ENCODE measurements at regions not wholly inside any gene's neighbourhood (a gene's known extent, or its start where the extent isn't known, plus 50 kb on each side); places are given as distances from the start of the nearest gene placed in this dataset.
A peak's percentile ranks its signal among the peaks of the same experiment; 100 is the strongest.

DNA sequence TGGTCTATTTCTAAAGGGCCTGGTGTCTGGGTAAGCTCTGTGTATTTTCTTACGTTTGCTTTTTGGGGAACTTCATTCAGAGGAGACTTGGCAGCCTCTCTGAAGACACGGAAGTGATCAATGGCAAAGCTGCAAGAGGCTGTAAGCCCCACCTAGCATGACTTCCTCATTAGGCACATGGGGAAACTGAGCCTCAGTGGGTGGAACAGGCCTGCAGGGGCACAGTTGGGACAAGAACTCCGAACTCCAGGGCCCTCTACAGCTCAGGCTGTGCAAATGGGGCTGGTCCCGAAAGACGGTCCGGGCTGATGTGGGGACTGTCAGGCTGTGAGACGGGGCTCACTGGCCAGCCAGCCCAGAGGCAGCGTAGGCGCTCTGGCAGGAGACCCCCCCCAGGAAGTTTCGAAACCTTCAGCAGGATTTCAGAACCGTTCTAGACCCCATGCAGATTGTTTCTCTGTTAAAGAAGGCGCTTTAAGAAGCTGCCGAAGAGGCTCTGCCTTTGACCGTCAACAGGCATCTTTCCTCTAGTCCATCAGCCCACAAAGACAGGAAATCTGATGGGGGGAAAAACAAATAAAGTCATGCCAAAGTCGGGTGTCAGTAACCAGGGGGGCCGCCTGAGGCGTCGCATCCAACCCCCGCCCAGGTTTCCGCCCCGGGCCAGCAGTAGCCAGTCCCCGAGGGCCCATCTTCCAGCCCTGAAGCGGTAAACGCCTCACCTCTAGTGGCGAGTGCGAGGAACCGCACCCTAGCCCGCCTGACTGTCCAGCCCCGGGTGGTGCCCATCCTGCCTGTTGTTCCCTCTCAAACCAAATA lies 79.8 kb upstream of the TBC1D3K start:
- peak overlapping the region; percentile 83 for H2AFZ ChIP-seq (ENCODE audit: control insufficient read depth, low read depth, low read length)
- TF ChIP-seq PML (IDR thresholded peaks at IDR 0.05; ENCODE audit: low read length) (no peak), EED (IDR thresholded peaks at IDR 0.05; ENCODE audit: low read depth) (0 out of 2 replicates have a peak, but pooled peaks have one; percentile 14), HCFC1 (IDR thresholded peaks at IDR 0.05; ENCODE audit: low read length) (no peak), NFXL1 (IDR thresholded peaks at IDR 0.05; ENCODE audit: borderline replicate concordance) (no peak), MTA3 (IDR thresholded peaks at IDR 0.05; ENCODE audit: borderline replicate concordance, low read length) (no peak), CBX3 (IDR thresholded peaks at IDR 0.05; ENCODE audit: borderline replicate concordance, low read depth) (no peak), IRF4 (IDR thresholded peaks at IDR 0.05; ENCODE audit: low read depth, low read length) (no peak), CHD2 (IDR thresholded peaks at IDR 0.05; ENCODE audit: borderline replicate concordance, low read depth, low read length) (no peak), SIX5 (IDR thresholded peaks at IDR 0.05; ENCODE audit: low read depth, low read length, severe bottlenecking) (no peak), ZNF207 (IDR thresholded peaks at IDR 0.05; ENCODE audit: borderline replicate concordance) (no peak), MXI1 (IDR thresholded peaks at IDR 0.05; ENCODE audit: low read depth, low read length) (no peak), YY1 (IDR thresholded peaks at IDR 0.05; ENCODE audit: low read depth, low read length) (0 out of 2 replicates have a peak, but pooled peaks have one; percentile 46), RAD21 (IDR thresholded peaks at IDR 0.05; ENCODE audit: insufficient read depth, low read depth, low read length) (peak; percentile 85), FOS (IDR thresholded peaks at IDR 0.05; ENCODE audit: borderline replicate concordance, extremely low read depth, insufficient read length) (no peak)
- TF ChIP-seq, protein P1, sequence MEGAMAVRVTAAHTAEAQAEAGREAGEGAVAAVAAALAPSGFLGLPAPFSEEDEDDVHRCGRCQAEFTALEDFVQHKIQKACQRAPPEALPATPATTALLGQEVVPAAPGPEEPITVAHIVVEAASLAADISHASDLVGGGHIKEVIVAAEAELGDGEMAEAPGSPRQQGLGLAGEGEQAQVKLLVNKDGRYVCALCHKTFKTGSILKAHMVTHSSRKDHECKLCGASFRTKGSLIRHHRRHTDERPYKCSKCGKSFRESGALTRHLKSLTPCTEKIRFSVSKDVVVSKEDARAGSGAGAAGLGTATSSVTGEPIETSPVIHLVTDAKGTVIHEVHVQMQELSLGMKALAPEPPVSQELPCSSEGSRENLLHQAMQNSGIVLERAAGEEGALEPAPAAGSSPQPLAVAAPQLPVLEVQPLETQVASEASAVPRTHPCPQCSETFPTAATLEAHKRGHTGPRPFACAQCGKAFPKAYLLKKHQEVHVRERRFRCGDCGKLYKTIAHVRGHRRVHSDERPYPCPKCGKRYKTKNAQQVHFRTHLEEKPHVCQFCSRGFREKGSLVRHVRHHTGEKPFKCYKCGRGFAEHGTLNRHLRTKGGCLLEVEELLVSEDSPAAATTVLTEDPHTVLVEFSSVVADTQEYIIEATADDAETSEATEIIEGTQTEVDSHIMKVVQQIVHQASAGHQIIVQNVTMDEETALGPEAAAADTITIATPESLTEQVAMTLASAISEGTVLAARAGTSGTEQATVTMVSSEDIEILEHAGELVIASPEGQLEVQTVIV (IDR thresholded peaks at IDR 0.05; ENCODE audit: borderline replicate concordance, partially characterized antibody), result no peak
- TF ChIP-seq, protein P2, sequence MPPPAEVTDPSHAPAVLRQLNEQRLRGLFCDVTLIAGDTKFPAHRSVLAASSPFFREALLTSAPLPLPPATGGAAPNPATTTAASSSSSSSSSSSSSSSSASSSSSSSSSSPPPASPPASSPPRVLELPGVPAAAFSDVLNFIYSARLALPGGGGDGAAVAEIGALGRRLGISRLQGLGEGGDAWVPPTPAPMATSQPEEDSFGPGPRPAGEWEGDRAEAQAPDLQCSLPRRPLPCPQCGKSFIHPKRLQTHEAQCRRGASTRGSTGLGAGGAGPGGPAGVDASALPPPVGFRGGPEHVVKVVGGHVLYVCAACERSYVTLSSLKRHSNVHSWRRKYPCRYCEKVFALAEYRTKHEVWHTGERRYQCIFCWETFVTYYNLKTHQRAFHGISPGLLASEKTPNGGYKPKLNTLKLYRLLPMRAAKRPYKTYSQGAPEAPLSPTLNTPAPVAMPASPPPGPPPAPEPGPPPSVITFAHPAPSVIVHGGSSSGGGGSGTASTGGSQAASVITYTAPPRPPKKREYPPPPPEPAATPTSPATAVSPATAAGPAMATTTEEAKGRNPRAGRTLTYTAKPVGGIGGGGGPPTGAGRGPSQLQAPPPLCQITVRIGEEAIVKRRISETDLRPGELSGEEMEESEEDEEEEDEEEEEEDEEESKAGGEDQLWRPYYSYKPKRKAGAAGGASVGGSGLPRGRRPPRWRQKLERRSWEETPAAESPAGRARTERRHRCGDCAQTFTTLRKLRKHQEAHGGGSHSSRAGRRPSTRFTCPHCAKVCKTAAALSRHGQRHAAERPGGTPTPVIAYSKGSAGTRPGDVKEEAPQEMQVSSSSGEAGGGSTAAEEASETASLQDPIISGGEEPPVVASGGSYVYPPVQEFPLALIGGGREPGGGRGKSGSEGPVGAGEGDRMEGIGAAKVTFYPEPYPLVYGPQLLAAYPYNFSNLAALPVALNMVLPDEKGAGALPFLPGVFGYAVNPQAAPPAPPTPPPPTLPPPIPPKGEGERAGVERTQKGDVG (CRISPR knock-in tag; IDR thresholded peaks at IDR 0.05), result no peak
- TF ChIP-seq, protein P3, sequence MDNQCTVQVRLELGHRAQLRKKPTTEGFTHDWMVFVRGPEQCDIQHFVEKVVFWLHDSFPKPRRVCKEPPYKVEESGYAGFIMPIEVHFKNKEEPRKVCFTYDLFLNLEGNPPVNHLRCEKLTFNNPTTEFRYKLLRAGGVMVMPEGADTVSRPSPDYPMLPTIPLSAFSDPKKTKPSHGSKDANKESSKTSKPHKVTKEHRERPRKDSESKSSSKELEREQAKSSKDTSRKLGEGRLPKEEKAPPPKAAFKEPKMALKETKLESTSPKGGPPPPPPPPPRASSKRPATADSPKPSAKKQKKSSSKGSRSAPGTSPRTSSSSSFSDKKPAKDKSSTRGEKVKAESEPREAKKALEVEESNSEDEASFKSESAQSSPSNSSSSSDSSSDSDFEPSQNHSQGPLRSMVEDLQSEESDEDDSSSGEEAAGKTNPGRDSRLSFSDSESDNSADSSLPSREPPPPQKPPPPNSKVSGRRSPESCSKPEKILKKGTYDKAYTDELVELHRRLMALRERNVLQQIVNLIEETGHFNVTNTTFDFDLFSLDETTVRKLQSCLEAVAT (IDR thresholded peaks at IDR 0.05), result no peak

More for the DNA sequence above, 79.8 kb upstream of the TBC1D3K start:
- Histone ChIP-seq H3K9ac (ENCODE audit: control insufficient read depth, insufficient read depth, low read length) (peak overlapping the region; percentile 25), H4K20me1 (ENCODE audit: control insufficient read depth, insufficient read depth) (no peaks in the 10 kb centered on the region), H3K4me2 (ENCODE audit: control insufficient read depth, insufficient read depth) (peak overlapping the region; percentile 21), H3K79me2 (ENCODE audit: control insufficient read depth, insufficient read depth, low read length) (no peaks in the 10 kb centered on the region), H3K27me3 (replicated peaks in 1 of 2; ENCODE audit: control insufficient read depth in 2 of 2, insufficient read depth in 2 of 2, low read length in 1 of 2) (no peaks in the 10 kb centered on the region), H3K9me3 (replicated peaks; ENCODE audit: control insufficient read depth, insufficient read depth, low read length) (no peaks in the 10 kb centered on the region), H3K4me1 (ENCODE audit: control insufficient read depth, insufficient read depth, low read length) (peaks cover 28% of the 10 kb centered on the region), H3K36me3 (ENCODE audit: control insufficient read depth in 2 of 2, insufficient read depth in 2 of 2, low read length in 1 of 2) (no peaks in the 10 kb centered on the region; a peak in 1 of 4 replicates), H3K4me3 (no peak overlapping the region), H3K27ac (ENCODE audit: control insufficient read depth, insufficient read depth) (no peak overlapping the region)
- WGBS (ENCODE audit: insufficient coverage, insufficient replicate concordance, low lambda C conversion rate, missing lambda C conversion rate), result 14% methylated on average over 28 of the region's 29 CpGs
- DNase-seq (ENCODE audit: low read depth, low spot score), result no peak
- ChIA-PET POLR2A (interaction anchor here (0.6 to 1.8 kb wide), 4 partner anchors 24 to 403 kb away, joined by 3 to 4 read pairs (median 4); no protein-coding TSS in a partner anchor), SMC1A (ENCODE audit: uncharacterized antibody, unreplicated experiment) (interaction anchor here (0.6 to 5.9 kb wide), 13 partner anchors 11 to 200 kb away, joined by 3 to 48 read pairs (median 3); no protein-coding TSS in a partner anchor), CTCF (interaction anchor here (0.7 to 3.6 kb wide), 15 partner anchors 10 to 194 kb away, joined by 3 to 28 read pairs (median 4); no protein-coding TSS in a partner anchor), RAD21 (ENCODE audit: unreplicated experiment) (interaction anchor here (0.8 to 1.7 kb wide), 7 partner anchors 10 to 194 kb away, joined by 3 to 14 read pairs (median 3); no protein-coding TSS in a partner anchor)
- ATAC-seq, result peak; percentile 84
- FAIRE-seq, result no peak
- intact Hi-C loops (cut with micrococcal nuclease; ENCODE audit: unreplicated experiment), result loop anchor here (1.0 kb wide), 1 partner anchor 70 kb away; no protein-coding TSS in a partner anchor
- BruUV-seq (replicated peaks), result no TSS peak
- in situ Hi-C loops (cut with MboI), result loop anchor here (25.0 kb wide), 1 partner anchor 543 kb away; no protein-coding TSS in a partner anchor

All from GM12878 (cell line).